ENCODE measurements at regions not wholly inside any gene's neighbourhood (a gene's known extent, or its start where the extent isn't known, plus 50 kb on each side); places are given as distances from the start of the nearest gene placed in this dataset.
A peak's percentile ranks its signal among the peaks of the same experiment; 100 is the strongest.

DNA sequence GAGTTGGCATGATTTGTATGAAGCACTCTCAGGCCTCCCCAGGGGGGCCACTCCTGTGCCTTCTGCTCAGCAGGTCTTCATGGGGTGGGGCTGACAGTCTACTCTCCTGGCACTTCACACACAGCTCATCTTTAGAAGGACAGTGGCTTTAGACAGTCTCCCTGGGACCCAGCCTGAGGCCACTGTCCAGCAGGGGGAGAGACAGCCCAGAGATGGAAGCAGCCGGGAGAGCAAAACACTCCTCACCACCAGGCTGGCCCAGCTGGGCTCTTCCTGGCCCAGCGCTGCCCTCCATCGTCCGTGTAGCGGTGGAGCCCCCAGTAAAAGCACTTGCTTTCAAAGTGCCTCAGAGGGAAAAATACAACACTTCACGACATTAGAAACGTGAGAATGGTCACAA, 62.0 kb upstream of the CRHR1 start:
- Mint-ChIP-seq H3K27me3 (peaks cover 77% of the 10 kb centered on the region), H3K27ac (no peak overlapping the region), H3K36me3 (no peaks in the 10 kb centered on the region), H3K9me3 (no peaks in the 10 kb centered on the region), H3K4me1 (ENCODE audit: unreplicated experiment) (no peaks in the 10 kb centered on the region), H3K4me3 (no peak overlapping the region)
- no peak for DNase-seq (ENCODE audit: extremely low spot score, unreplicated experiment)
- TF ChIP-seq, protein P1, sequence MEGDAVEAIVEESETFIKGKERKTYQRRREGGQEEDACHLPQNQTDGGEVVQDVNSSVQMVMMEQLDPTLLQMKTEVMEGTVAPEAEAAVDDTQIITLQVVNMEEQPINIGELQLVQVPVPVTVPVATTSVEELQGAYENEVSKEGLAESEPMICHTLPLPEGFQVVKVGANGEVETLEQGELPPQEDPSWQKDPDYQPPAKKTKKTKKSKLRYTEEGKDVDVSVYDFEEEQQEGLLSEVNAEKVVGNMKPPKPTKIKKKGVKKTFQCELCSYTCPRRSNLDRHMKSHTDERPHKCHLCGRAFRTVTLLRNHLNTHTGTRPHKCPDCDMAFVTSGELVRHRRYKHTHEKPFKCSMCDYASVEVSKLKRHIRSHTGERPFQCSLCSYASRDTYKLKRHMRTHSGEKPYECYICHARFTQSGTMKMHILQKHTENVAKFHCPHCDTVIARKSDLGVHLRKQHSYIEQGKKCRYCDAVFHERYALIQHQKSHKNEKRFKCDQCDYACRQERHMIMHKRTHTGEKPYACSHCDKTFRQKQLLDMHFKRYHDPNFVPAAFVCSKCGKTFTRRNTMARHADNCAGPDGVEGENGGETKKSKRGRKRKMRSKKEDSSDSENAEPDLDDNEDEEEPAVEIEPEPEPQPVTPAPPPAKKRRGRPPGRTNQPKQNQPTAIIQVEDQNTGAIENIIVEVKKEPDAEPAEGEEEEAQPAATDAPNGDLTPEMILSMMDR (conservative IDR thresholded peaks at IDR 0.05) = peak; percentile 69

DNA sequence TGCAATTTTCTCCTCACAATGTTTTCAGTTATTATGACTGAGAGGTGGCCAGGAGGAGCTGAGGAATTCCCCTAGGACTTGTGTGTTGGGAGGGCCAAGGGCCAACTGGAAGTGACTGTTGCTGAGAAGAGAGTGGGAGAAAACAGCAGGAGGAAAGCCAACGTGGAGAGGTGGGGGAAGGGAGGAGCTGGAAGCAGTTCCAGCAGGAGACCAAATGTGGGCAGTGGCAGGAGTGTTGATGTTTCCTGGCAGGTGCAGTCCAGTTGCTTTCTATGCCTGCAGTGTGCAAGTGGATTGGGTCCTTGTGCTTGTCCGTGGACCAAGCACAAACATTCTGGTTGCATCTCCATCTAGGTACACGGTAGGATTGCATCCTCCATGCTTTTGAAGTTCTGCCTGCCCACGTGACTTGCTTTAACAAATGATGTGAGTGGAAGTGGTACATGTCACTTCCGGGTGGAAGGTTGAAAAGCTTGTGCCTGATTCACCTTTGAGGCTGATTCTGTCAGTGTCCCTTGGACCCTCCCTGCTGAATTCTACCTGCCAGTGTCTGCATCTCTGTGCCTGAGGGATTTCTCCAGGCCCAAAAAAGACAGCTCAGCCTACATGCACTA, 54.7 kb upstream of the CRHR1 start:
- TF ChIP-seq, protein P1 (conservative IDR thresholded peaks at IDR 0.05) = no peak
- peaks cover 62% of the 10 kb centered on the region for H3K27me3 Mint-ChIP-seq
- no peak overlapping the region for H3K4me3 Mint-ChIP-seq
- no peaks in the 10 kb centered on the region for H3K36me3 Mint-ChIP-seq
- no peak overlapping the region for H3K27ac Mint-ChIP-seq
- H3K4me1 Mint-ChIP-seq (ENCODE audit: unreplicated experiment) = no peaks in the 10 kb centered on the region
- no peak for DNase-seq (ENCODE audit: extremely low spot score, unreplicated experiment)
- H3K9me3 Mint-ChIP-seq = no peaks in the 10 kb centered on the region

DNA sequence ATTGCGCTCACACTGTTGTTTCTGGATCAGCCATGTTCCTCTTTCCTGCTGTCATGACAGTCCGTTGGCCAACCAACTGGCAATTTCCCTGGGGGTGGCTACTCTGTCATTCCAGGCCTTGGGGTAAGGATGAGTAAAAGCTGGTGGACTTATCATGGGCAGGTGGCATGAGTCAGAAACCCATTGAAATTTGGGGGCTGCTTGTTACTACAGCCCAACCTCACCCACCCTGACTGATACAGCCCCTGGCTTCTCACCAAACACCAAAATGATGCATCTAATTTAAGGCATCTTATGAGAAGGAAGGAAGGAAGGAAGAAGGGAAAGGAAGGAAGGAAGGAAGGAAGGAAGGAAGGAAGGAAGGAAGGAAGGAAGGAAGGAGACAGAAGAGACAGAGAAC, 53.9 kb upstream of the CRHR1 start:
- TF ChIP-seq, protein P1 (conservative IDR thresholded peaks at IDR 0.05) = no peak
- Mint-ChIP-seq H3K4me1 (ENCODE audit: unreplicated experiment) (no peaks in the 10 kb centered on the region), H3K27me3 (peaks cover 65% of the 10 kb centered on the region), H3K27ac (no peak overlapping the region), H3K4me3 (no peak overlapping the region), H3K9me3 (no peaks in the 10 kb centered on the region), H3K36me3 (no peaks in the 10 kb centered on the region)
- no peak for DNase-seq (ENCODE audit: extremely low spot score, unreplicated experiment)

DNA sequence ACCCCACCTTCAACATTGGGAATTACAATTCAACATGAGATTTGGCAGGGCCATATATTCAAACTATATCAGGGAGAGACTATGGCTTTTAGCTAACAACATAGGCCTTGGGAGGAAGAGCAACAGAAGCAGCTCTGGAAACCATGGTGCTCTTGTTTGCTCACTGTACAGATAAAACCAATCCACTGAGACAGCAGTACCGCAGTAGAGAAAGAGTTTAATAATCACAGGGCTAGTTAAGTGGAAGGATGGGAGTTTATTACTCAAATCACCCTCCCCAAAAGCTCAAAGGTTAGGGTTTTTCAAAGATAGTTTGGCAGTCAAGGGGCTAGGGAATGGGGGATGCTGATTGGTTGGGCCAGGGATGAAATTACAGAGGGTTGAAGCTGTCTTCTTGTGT, 52.7 kb upstream of the CRHR1 start:
- H3K9me3 Mint-ChIP-seq = no peaks in the 10 kb centered on the region
- H3K4me3 Mint-ChIP-seq = no peak overlapping the region
- H3K27ac Mint-ChIP-seq = no peak overlapping the region
- DNase-seq (ENCODE audit: extremely low spot score, unreplicated experiment) = no peak
- no peaks in the 10 kb centered on the region for H3K36me3 Mint-ChIP-seq
- TF ChIP-seq, protein P1 (conservative IDR thresholded peaks at IDR 0.05) = no peak
- H3K4me1 Mint-ChIP-seq (ENCODE audit: unreplicated experiment) = no peaks in the 10 kb centered on the region
- peaks cover 63% of the 10 kb centered on the region for H3K27me3 Mint-ChIP-seq

DNA sequence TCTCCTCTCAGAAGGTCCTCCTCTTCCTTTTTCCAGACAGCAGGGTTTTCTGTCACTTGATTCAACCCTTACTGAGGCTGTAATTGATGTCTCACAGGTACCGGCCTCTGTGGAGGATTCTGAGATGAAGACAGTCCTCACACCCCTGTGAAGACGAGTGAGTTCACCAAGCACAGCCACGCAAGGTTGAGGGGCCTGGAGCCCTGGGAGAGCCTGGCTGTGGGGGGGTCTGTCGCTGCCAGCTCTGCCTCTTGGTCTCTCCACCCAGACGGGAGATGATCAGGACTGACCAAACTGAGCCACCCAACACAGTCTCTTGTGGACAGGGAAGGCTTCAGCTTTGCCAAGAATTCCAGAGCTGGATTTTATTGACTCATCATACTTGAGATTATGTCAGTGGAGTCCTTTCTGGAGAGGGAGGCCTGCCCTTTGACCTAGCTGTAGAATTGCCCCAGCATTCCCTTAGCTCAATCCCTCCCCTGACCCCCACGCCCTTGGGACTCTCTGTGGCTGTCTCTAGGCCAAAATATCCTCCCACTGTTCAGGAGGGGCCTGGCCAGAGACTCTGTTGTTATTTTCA, 51.1 kb upstream of the CRHR1 start:
- Mint-ChIP-seq H3K4me1 (ENCODE audit: unreplicated experiment) (no peaks in the 10 kb centered on the region), H3K9me3 (no peaks in the 10 kb centered on the region), H3K27ac (no peak overlapping the region), H3K27me3 (peaks cover 62% of the 10 kb centered on the region), H3K36me3 (no peaks in the 10 kb centered on the region), H3K4me3 (no peak overlapping the region)
- TF ChIP-seq, protein P1 (conservative IDR thresholded peaks at IDR 0.05) = no peak
- no peak for DNase-seq (ENCODE audit: extremely low spot score, unreplicated experiment)
